ENCODE measurements at regions not wholly inside any gene's neighbourhood (a gene's known extent, or its start where the extent isn't known, plus 50 kb on each side); places are given as distances from the start of the nearest gene placed in this dataset.

DNA sequence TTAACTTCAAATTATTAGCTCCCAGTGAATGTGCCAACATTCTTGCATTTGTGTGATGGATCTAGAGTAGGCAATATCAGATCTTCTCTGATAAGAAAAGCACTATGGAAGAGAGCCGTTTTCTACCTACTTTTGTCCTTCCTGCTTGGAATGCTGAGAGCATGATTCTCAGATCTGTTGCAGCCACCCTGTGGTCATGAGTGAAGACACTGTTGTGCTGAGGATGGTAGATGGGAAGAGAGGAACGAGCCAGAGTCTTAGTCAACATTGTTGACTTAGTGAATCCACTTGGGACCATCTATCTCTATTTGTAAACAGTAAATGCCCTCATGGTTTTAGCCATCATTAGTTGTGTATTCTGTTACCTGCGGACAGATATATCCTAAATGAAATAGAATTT lies 202.6 kb downstream of the CD109 start:
- TF ChIP-seq POLR2A (IDR thresholded peaks at IDR 0.05), result no peak
- TF ChIP-seq, protein P1, sequence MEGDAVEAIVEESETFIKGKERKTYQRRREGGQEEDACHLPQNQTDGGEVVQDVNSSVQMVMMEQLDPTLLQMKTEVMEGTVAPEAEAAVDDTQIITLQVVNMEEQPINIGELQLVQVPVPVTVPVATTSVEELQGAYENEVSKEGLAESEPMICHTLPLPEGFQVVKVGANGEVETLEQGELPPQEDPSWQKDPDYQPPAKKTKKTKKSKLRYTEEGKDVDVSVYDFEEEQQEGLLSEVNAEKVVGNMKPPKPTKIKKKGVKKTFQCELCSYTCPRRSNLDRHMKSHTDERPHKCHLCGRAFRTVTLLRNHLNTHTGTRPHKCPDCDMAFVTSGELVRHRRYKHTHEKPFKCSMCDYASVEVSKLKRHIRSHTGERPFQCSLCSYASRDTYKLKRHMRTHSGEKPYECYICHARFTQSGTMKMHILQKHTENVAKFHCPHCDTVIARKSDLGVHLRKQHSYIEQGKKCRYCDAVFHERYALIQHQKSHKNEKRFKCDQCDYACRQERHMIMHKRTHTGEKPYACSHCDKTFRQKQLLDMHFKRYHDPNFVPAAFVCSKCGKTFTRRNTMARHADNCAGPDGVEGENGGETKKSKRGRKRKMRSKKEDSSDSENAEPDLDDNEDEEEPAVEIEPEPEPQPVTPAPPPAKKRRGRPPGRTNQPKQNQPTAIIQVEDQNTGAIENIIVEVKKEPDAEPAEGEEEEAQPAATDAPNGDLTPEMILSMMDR (IDR thresholded peaks at IDR 0.05), result no peak

All from upper lobe of left lung (tissue), 4 donors.